IMR-90 (cell line): ENCODE measurements at regions not wholly inside any gene's neighbourhood (a gene's known extent, or its start where the extent isn't known, plus 50 kb on each side); places are given as distances from the start of the nearest gene placed in this dataset.

Experiments
- ATAC-seq: fragments of 200-7000 bp; cut with Tn5 transposase; 2 replicates; pipeline ENCODE4 v1.9.1; 2020; ENCODE audit warnings: low read depth, mild to moderate bottlenecking, moderate library complexity
- BruUV-seq: library from RNA; stranded (reverse); fragments of 400-500 nt; replicated peaks from 2 replicates; lab custom pipeline; 2021; lab: Mats Ljungman, UMichigan
- CTCF ChIA-PET: fragments of 300-600 bp; formaldehyde crosslinking; extraction: SDS; loops from one replicate; lab custom pipeline; 2021; ENCODE audit warnings: antibody characterized with exemption; lab: Yijun Ruan, JAX
- POLR2A ChIA-PET: fragments of 300-600 bp; sonication (Branson Sonifier 250); formaldehyde crosslinking; loops from one replicate; lab custom pipeline; 2022; ENCODE audit warnings: antibody characterized with exemption; ENCODE audit not compliant: unreplicated experiment; lab: Charles Lee
- DNase-seq: peaks from one replicate; pipeline ENCODE4 v3.0.0; 2013
- H2AFZ ChIP-seq: replicated peaks from 2 replicates; pipeline ENCODE3; 2013; ENCODE audit warnings: low read length, mild to moderate bottlenecking; ENCODE audit not compliant: poor library complexity
- H2AK5ac ChIP-seq: 2 replicates; pipeline ENCODE4 v1.6.1; 2013; ENCODE audit warnings: low read depth, low read length, inconsistent platforms
- H2AK9ac ChIP-seq: replicated peaks from 2 replicates; pipeline ENCODE3; 2013; ENCODE audit warnings: mild to moderate bottlenecking, low read depth, low read length, moderate library complexity; ENCODE audit not compliant: poor library complexity
- H2BK120ac ChIP-seq: 2 replicates; pipeline ENCODE4 v1.6.1; 2013; ENCODE audit warnings: low read depth, low read length, inconsistent platforms
- H2BK15ac ChIP-seq: 3 replicates; pipeline ENCODE4 v1.6.1; 2013; ENCODE audit warnings: low read depth, low read length, inconsistent platforms
- H2BK20ac ChIP-seq: 2 replicates; pipeline ENCODE4 v1.6.1; 2013; ENCODE audit warnings: low read depth, mild to moderate bottlenecking, inconsistent platforms, low read length, moderate library complexity
- H2BK5ac ChIP-seq: 2 replicates; pipeline ENCODE4 v1.6.1; 2013; ENCODE audit warnings: mild to moderate bottlenecking, low read depth, low read length, inconsistent platforms; ENCODE audit not compliant: poor library complexity, severe bottlenecking
- H3K14ac ChIP-seq: replicated peaks from 2 replicates; pipeline ENCODE4 v1.6.1; 2013; ENCODE audit warnings: low read depth, low read length, inconsistent platforms
- H3K18ac ChIP-seq: 2 replicates; pipeline ENCODE4 v1.6.1; 2013; ENCODE audit warnings: low read depth, low read length, control low read depth
- H3K23ac ChIP-seq: 2 replicates; pipeline ENCODE4 v1.6.1; 2013; ENCODE audit warnings: low read depth, low read length, inconsistent platforms
- H3K27ac ChIP-seq: 2 replicates; pipeline ENCODE4 v1.5.1; 2013; ENCODE audit warnings: mild to moderate bottlenecking, control low read depth, low read length; ENCODE audit not compliant: insufficient read depth
- H3K27me3 ChIP-seq: 2 replicates; pipeline ENCODE4 v1.6.1; 2013; ENCODE audit warnings: low read length; ENCODE audit not compliant: control insufficient read depth, insufficient read depth
- H3K36me3 ChIP-seq: 2 replicates; pipeline ENCODE4 v1.6.1; 2013; ENCODE audit warnings: low read length, mixed read lengths; ENCODE audit not compliant: control insufficient read depth, insufficient read depth
- H3K4ac ChIP-seq: 2 replicates; pipeline ENCODE4 v1.6.1; 2013; ENCODE audit warnings: low read depth, low read length, inconsistent platforms
- H3K4me1 ChIP-seq: 2 replicates; pipeline ENCODE4 v1.6.1; 2013; ENCODE audit warnings: low read length, mixed read lengths; ENCODE audit not compliant: control insufficient read depth, insufficient read depth
- H3K4me2 ChIP-seq: 2 replicates; pipeline ENCODE4 v1.6.1; 2013; ENCODE audit warnings: low read depth, mild to moderate bottlenecking, control low read depth, low read length, moderate library complexity
- H3K4me3 ChIP-seq: 2 replicates; pipeline ENCODE4 v1.5.1; 2013; ENCODE audit warnings: low read depth, mild to moderate bottlenecking, control low read depth, low read length, moderate library complexity; ENCODE audit not compliant: insufficient read depth
- H3K56ac ChIP-seq: 2 replicates; pipeline ENCODE4 v1.6.1; 2013; ENCODE audit warnings: low read length, inconsistent platforms; ENCODE audit not compliant: insufficient read depth; ENCODE audit errors: extremely low read depth
- H3K79me1 ChIP-seq, 2 experiments: 2 replicates each; pipeline ENCODE4 v1.6.1; 2013; ENCODE audit warnings: low read length in 2 of 2, inconsistent platforms in 1 of 2, low read depth in 1 of 2
- H3K9ac ChIP-seq: 2 replicates; pipeline ENCODE4 v1.6.1; 2013; ENCODE audit warnings: low read depth, low read length, control low read depth
- H3K9me1 ChIP-seq: 2 replicates; pipeline ENCODE4 v1.6.1; 2013; ENCODE audit warnings: low read length, inconsistent platforms; ENCODE audit not compliant: insufficient read depth
- H3K9me3 ChIP-seq: 2 replicates; pipeline ENCODE4 v1.6.1; 2013; ENCODE audit warnings: low read length; ENCODE audit not compliant: control insufficient read depth, insufficient read depth
- H4K20me1 ChIP-seq: 2 replicates; pipeline ENCODE4 v1.6.1; 2013; ENCODE audit warnings: low read length, inconsistent platforms; ENCODE audit not compliant: insufficient read depth
- H4K5ac ChIP-seq: 2 replicates; pipeline ENCODE4 v1.6.1; 2013; ENCODE audit warnings: mild to moderate bottlenecking, low read depth, low read length, control low read depth
- H4K8ac ChIP-seq, 2 experiments: 2 replicates each; pipeline ENCODE4 v1.6.1; 2013; ENCODE audit warnings: low read depth in 2 of 2, low read length in 2 of 2, control low read depth in 1 of 2, inconsistent platforms in 1 of 2
- H4K91ac ChIP-seq: 2 replicates; pipeline ENCODE4 v1.6.1; 2013; ENCODE audit warnings: low read depth, low read length, inconsistent platforms; ENCODE audit not compliant: insufficient read depth
- BHLHE40 ChIP-seq: fragments of 150-350 bp; IDR thresholded peaks from 2 replicates; pipeline ENCODE4 v1.6.1; 2016; ENCODE audit warnings: mild to moderate bottlenecking, low read depth, low read length
- CEBPB ChIP-seq: IDR thresholded peaks from 2 replicates; pipeline ENCODE4 v1.6.1; 2012; ENCODE audit warnings: low read depth, low read length, improper control_type of control experiment
- CHD1 ChIP-seq: IDR thresholded peaks from 2 replicates; pipeline ENCODE4 v1.6.1; 2012; ENCODE audit warnings: low read depth, low read length, improper control_type of control experiment
- CTCF ChIP-seq: conservative IDR thresholded peaks from 2 replicates; pipeline ENCODE4 v1.5.1; 2012; ENCODE audit warnings: mild to moderate bottlenecking, low read depth, low read length, improper control_type of control experiment
- FOS ChIP-seq: fragments of 150-350 bp; IDR thresholded peaks from 2 replicates; pipeline ENCODE4 v1.6.1; 2016; ENCODE audit warnings: low read depth, low read length
- MXI1 ChIP-seq: IDR thresholded peaks from 2 replicates; pipeline ENCODE4 v1.6.1; 2012; ENCODE audit warnings: low read depth, mild to moderate bottlenecking, low read length, moderate library complexity, borderline replicate concordance
- NFE2L2 ChIP-seq: fragments of 150-350 bp; IDR thresholded peaks from 2 replicates; pipeline ENCODE4 v1.6.1; 2016; ENCODE audit warnings: low read depth, mild to moderate bottlenecking, low read length
- POLR2A ChIP-seq: IDR thresholded peaks from 2 replicates; pipeline ENCODE4 v1.6.1; 2012; ENCODE audit warnings: mild to moderate bottlenecking, low read depth, low read length
- RAD21 ChIP-seq: IDR thresholded peaks from 2 replicates; pipeline ENCODE4 v1.6.1; 2012; ENCODE audit warnings: low read length, improper control_type of control experiment
- RCOR1 ChIP-seq: IDR thresholded peaks from 2 replicates; pipeline ENCODE4 v1.6.1; 2012; ENCODE audit warnings: mild to moderate bottlenecking, low read length, improper control_type of control experiment; ENCODE audit not compliant: insufficient replicate concordance
- USF2 ChIP-seq: fragments of 150-350 bp; IDR thresholded peaks from 2 replicates; pipeline ENCODE4 v1.6.1; 2017; ENCODE audit warnings: mild to moderate bottlenecking, antibody characterized with exemption, low read length, low read depth
- WGBS, 2 experiments: methylation state at CpG; one replicate each; pipeline versions ENCODE4 v1.1.5 to v1.1.7; 2013; ENCODE audit warnings: missing lambda C conversion rate in 2 of 2; ENCODE audit not compliant: insufficient read length in 1 of 2; ENCODE audit errors: extremely low coverage in 2 of 2; 5-methylcytosine and 5-hydroxymethylcytosine counted together
- dilution Hi-C: fragments of 300-500 bp; cut with HindIII; formaldehyde crosslinking; loops from one replicate; pipeline ENCODE4 v1.14.3; 2018; ENCODE audit warnings: low sequenced_read_pairs; ENCODE audit not compliant: unreplicated experiment
- in situ Hi-C: fragments of 300-500 bp; cut with MboI; formaldehyde crosslinking; loops from 3 replicates; pipeline ENCODE4 v1.14.3; 2019; ENCODE audit warnings: low sequenced_read_pairs, inconsistent platforms, mixed read lengths
- intact Hi-C: fragments of 100-400 bp; cut with micrococcal nuclease; formaldehyde crosslinking; loops from 2 replicates; pipeline ENCODE4 v1.10.0; 2022

- BruUV-seq, result no TSS peak
- Histone ChIP-seq H4K91ac (no peak overlapping the region), H4K8ac (no peak overlapping the region), H2AFZ (no peak overlapping the region), H2BK15ac (no peak overlapping the region), H4K20me1 (no peaks in the 10 kb centered on the region), H3K27me3 (no peaks in the 10 kb centered on the region), H3K23ac (no peak overlapping the region), H2BK20ac (no peak overlapping the region), H2AK9ac (no peak overlapping the region), H4K5ac (no peak overlapping the region), H2BK120ac (no peak overlapping the region), H3K9ac (no peak overlapping the region), H3K36me3 (no peaks in the 10 kb centered on the region), H3K4me2 (no peak overlapping the region), H3K27ac (no peak overlapping the region), H3K4ac (no peak overlapping the region), H2AK5ac (no peak overlapping the region), H3K18ac (no peak overlapping the region), H3K56ac (no peak overlapping the region), H3K9me1 (no peaks in the 10 kb centered on the region), H3K4me3 (no peak overlapping the region), H3K9me3 (peaks cover 7% of the 10 kb centered on the region; the same call in 1 of the 2 replicates), H2BK5ac (no peak overlapping the region), H3K14ac (no peak overlapping the region), H3K4me1 (no peaks in the 10 kb centered on the region), H3K79me1 (no peaks in the 10 kb centered on the region)
- intact Hi-C loops (loop anchor here (10.0 kb wide), 1 partner anchor 267 kb away; no protein-coding TSS in a partner anchor), in situ Hi-C loops (no loop called here), dilution Hi-C loops (no loop called here)
- POLR2A ChIA-PET, result no interaction called here
- DNase-seq (no peak), ATAC-seq (no peak)
- CTCF ChIA-PET, result no interaction called here
- TF ChIP-seq POLR2A, result no peak
- no peak for TF ChIP-seq FOS
- no peak for TF ChIP-seq RAD21
- TF ChIP-seq CTCF, result no peak
- TF ChIP-seq CHD1, result no peak
- TF ChIP-seq MXI1, result no peak
- TF ChIP-seq BHLHE40, result no peak
- TF ChIP-seq RCOR1, result no peak
- no peak for TF ChIP-seq CEBPB
- TF ChIP-seq USF2, result no peak
- no peak for TF ChIP-seq NFE2L2
- 42% methylated on average over 2 of the region's 5 CpGs; no CpG with 5 or more reads in 1 of the 2 experiments for WGBS, 2 experiments
These were observed 141.4 kb upstream of the MKI67 start for GRCh38 chr10:128267581-128267980.
